GM21381 (cell line): ENCODE measurements at regions not wholly inside any gene's neighbourhood (a gene's known extent, or its start where the extent isn't known, plus 50 kb on each side); places are given as distances from the start of the nearest gene placed in this dataset.
A peak's percentile ranks its signal among the peaks of the same experiment; 100 is the strongest.

Experiments used
- ATAC-seq: cut with Tn5 transposase; IDR thresholded peaks from one replicate; pipeline ENCODE4 v1.9.1; 2021; ENCODE audit warnings: mild to moderate bottlenecking, moderate library complexity; ENCODE audit not compliant: unreplicated experiment

- no peak for ATAC-seq
Measured at GRCh38 chr5:89384391-89384790, 501.4 kb upstream of the MEF2C start.

GRCh38 chr5:89380635-89381034 is 497.7 kb upstream of the MEF2C start:
- no peak for ATAC-seq

- no peak for ATAC-seq
Measured at GRCh38 chr5:89377767-89378455, 494.9 kb upstream of the MEF2C start.

GRCh38 chr5:89374818-89375521 is 492.0 kb upstream of the MEF2C start:
- no peak for ATAC-seq

- ATAC-seq = peak; percentile 69
Measured at GRCh38 chr5:89374144-89374784, 491.3 kb upstream of the MEF2C start.

GRCh38 chr5:89372176-89372575 is 489.2 kb upstream of the MEF2C start:
- no peak for ATAC-seq

- ATAC-seq = no peak
Measured at GRCh38 chr5:89371646-89372045, 488.7 kb upstream of the MEF2C start.

GRCh38 chr5:89359046-89359445 is 476.1 kb upstream of the MEF2C start:
- ATAC-seq = no peak

- peak; percentile 74 for ATAC-seq
Measured at GRCh38 chr5:89353837-89354551, 471.0 kb upstream of the MEF2C start.

- ATAC-seq = no peak
Measured at GRCh38 chr5:89351975-89352374, 469.0 kb upstream of the MEF2C start.

GRCh38 chr5:89351222-89351621 is 468.2 kb upstream of the MEF2C start:
- ATAC-seq = no peak

- ATAC-seq = no peak
Measured at GRCh38 chr5:89350684-89351083, 467.7 kb upstream of the MEF2C start.

GRCh38 chr5:89349246-89349980 is 466.4 kb upstream of the MEF2C start:
- ATAC-seq = no peak

GRCh38 chr5:89346573-89346972 is 463.6 kb upstream of the MEF2C start:
- ATAC-seq = no peak

GRCh38 chr5:89343666-89344065 is 460.7 kb upstream of the MEF2C start:
- peak; percentile 84 for ATAC-seq

GRCh38 chr5:89342106-89342876 is 459.3 kb upstream of the MEF2C start:
- peak; percentile 34 for ATAC-seq

GRCh38 chr5:89338935-89339334 is 456.0 kb upstream of the MEF2C start:
- no peak for ATAC-seq

- no peak for ATAC-seq
Measured at GRCh38 chr5:89336111-89336510, 453.1 kb upstream of the MEF2C start.

GRCh38 chr5:89330140-89330539 is 447.2 kb upstream of the MEF2C start:
- no peak for ATAC-seq

- no peak for ATAC-seq
Measured at GRCh38 chr5:89327608-89328007, 444.6 kb upstream of the MEF2C start.
